ENCODE measurements at regions not wholly inside any gene's neighbourhood (a gene's known extent, or its start where the extent isn't known, plus 50 kb on each side); places are given as distances from the start of the nearest gene placed in this dataset.
"Not testable (repeated sequence)": the region's sequence is repeated elsewhere in the genome, so short reads cannot be mapped to it uniquely, and the experiment has no call there.

DNA sequence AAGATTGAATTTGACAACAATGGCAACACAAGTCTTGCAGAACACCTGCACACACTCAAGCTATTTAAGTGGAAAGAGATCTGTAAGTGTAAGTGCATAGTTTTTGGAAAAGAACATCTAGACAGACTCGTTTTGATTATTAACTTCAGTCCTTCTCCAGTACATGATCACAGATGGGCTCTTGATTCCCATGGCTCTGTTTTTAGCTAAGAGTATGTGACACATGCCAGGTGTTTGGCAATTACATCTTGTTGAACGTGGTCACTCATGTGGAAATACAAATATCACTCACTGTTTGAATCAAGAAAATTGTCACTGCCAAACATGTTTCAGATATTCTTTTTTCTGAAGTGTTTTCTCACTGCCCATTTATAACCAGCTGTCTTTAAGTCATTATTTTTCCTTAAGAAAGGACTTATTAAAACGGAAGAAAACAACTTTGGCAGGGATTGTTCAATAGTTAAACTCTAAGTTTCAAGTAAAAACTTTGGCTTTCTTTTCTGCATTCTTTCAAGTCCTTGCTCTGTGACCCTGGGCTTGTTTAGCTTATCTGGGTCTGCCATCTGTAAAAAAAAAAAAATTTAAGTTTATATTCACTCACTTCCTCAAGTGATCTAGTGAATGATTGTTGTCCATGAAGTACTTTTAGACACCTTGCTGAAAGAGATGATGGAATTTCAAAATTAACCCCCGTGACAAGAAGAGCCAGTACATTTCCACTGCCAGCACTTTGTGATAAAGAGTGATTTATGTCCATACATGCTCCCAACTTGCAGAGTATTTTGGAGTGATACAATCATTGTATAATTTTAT is 125.4 kb downstream of the ATXN3L start:
- TF ChIP-seq, protein P1, sequence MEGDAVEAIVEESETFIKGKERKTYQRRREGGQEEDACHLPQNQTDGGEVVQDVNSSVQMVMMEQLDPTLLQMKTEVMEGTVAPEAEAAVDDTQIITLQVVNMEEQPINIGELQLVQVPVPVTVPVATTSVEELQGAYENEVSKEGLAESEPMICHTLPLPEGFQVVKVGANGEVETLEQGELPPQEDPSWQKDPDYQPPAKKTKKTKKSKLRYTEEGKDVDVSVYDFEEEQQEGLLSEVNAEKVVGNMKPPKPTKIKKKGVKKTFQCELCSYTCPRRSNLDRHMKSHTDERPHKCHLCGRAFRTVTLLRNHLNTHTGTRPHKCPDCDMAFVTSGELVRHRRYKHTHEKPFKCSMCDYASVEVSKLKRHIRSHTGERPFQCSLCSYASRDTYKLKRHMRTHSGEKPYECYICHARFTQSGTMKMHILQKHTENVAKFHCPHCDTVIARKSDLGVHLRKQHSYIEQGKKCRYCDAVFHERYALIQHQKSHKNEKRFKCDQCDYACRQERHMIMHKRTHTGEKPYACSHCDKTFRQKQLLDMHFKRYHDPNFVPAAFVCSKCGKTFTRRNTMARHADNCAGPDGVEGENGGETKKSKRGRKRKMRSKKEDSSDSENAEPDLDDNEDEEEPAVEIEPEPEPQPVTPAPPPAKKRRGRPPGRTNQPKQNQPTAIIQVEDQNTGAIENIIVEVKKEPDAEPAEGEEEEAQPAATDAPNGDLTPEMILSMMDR (IDR thresholded peaks at IDR 0.05; ENCODE audit: extremely low read depth, low read depth, low read length): no peak
- Histone ChIP-seq H3K79me2 (ENCODE audit: insufficient read depth, low read length) (no peaks in the 10 kb centered on the region), H2AFZ (ENCODE audit: low read length) (no peak overlapping the region), H3K27me3 (ENCODE audit: insufficient read depth, low read length) (no peaks in the 10 kb centered on the region), H3K4me2 (ENCODE audit: insufficient read depth, low read length) (no peak overlapping the region), H3K4me3 (ENCODE audit: insufficient read depth, low read length) (no peak overlapping the region), H3K27ac (ENCODE audit: low read depth, low read length) (no peak overlapping the region), H4K20me1 (ENCODE audit: insufficient read depth, low read length) (no peaks in the 10 kb centered on the region), H3K4me1 (ENCODE audit: insufficient read depth, low read length) (no peaks in the 10 kb centered on the region), H3K36me3 (ENCODE audit: insufficient read depth, low read length) (no peaks in the 10 kb centered on the region), H3K9me3 (ENCODE audit: low read depth, low read length) (no peaks in the 10 kb centered on the region)
- no peak for DNase-seq (ENCODE audit: insufficient read length, low spot score, missing footprints)

DNA sequence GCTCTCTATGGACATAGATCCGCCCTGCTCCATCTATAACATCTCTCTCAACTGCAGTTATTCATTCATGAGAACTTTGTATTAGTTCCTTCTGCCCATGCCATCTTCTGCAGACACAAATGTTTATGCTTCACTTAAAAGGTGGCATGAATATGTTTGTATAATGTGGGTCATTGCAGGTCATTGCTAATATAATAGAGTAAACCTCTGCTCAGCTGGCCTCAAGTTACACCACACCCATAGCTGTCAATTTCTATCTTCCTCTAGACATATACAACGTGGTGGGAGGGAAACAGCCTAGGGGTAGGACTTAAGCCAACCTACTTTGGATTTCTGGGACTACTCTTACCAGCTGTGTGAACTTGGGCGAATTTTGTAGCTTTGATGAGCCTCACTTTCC is 129.8 kb downstream of the ATXN3L start:
- Histone ChIP-seq H4K20me1 (ENCODE audit: insufficient read depth, low read length) (no peaks in the 10 kb centered on the region), H3K36me3 (ENCODE audit: insufficient read depth, low read length) (no peaks in the 10 kb centered on the region), H3K4me3 (ENCODE audit: insufficient read depth, low read length) (no peak overlapping the region), H3K9me3 (ENCODE audit: low read depth, low read length) (no peaks in the 10 kb centered on the region), H3K4me1 (ENCODE audit: insufficient read depth, low read length) (no peaks in the 10 kb centered on the region), H3K4me2 (ENCODE audit: insufficient read depth, low read length) (no peak overlapping the region), H3K27ac (ENCODE audit: low read depth, low read length) (no peak overlapping the region), H3K27me3 (ENCODE audit: insufficient read depth, low read length) (no peaks in the 10 kb centered on the region), H3K79me2 (ENCODE audit: insufficient read depth, low read length) (no peaks in the 10 kb centered on the region), H2AFZ (ENCODE audit: low read length) (no peak overlapping the region)
- DNase-seq (ENCODE audit: insufficient read length, low spot score, missing footprints): no peak
- TF ChIP-seq, protein P1 (IDR thresholded peaks at IDR 0.05; ENCODE audit: extremely low read depth, low read depth, low read length): no peak

DNA sequence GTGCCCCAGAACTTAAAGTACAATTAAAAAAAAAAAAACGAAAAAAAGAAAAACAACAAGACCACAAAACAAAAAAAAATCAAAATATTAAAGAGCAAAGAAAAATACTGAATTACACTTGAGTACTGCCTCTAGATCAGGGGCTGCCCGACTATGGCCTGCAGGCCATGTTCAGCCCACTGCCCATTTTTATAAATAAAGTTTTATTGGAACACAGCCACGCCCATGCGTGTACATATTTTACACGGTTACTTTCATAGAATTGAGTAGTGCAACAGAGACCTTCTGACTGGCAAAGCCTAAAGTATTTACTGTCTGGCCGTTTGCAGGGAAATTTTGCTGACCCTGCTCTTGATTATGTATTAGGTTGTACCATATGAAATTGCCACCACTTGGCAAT is 130.5 kb downstream of the ATXN3L start:
- H2AFZ ChIP-seq (ENCODE audit: low read length): no peak overlapping the region

DNA sequence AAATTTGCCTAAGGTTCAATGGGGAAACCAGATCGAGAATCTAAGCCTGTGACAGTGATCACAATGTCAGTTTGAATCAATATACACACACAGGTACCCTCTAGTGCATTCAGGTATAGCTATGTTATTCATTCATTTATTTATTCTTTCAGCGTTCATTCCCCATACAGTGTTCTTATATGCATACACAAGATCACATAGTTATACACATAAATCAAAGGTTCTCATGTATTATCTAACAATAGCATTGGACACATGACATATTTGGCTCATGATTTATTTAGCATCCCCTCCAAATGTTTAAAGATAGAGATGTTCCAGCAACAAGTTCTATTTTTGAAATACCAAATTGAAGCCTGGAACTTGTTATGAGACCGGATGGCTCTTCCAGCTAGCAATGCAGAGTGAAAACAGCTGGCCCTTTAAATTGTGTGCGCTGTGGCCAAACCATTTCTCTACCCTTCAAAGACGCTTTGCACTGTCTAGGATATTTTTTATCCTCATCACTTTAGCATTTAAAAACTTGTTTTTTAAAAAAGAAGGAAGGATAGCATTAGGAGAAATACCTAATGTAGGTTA is 131.0 kb downstream of the ATXN3L start:
- TF ChIP-seq, protein P1 (IDR thresholded peaks at IDR 0.05; ENCODE audit: extremely low read depth, low read depth, low read length): no peak
- Histone ChIP-seq H3K4me3 (ENCODE audit: insufficient read depth, low read length) (no peak overlapping the region), H4K20me1 (ENCODE audit: insufficient read depth, low read length) (no peaks in the 10 kb centered on the region), H3K79me2 (ENCODE audit: insufficient read depth, low read length) (no peaks in the 10 kb centered on the region), H3K4me2 (ENCODE audit: insufficient read depth, low read length) (no peak overlapping the region), H2AFZ (ENCODE audit: low read length) (no peak overlapping the region), H3K36me3 (ENCODE audit: insufficient read depth, low read length) (no peaks in the 10 kb centered on the region), H3K4me1 (ENCODE audit: insufficient read depth, low read length) (no peaks in the 10 kb centered on the region), H3K27ac (ENCODE audit: low read depth, low read length) (no peak overlapping the region), H3K9me3 (ENCODE audit: low read depth, low read length) (no peaks in the 10 kb centered on the region), H3K27me3 (ENCODE audit: insufficient read depth, low read length) (no peaks in the 10 kb centered on the region)
- no peak for DNase-seq (ENCODE audit: insufficient read length, low spot score, missing footprints)

More for the DNA sequence above, 130.5 kb downstream of the ATXN3L start:
- H3K27me3 ChIP-seq (ENCODE audit: insufficient read depth, low read length): no peaks in the 10 kb centered on the region
- no peak overlapping the region for H3K27ac ChIP-seq (ENCODE audit: low read depth, low read length)
- no peaks in the 10 kb centered on the region for H4K20me1 ChIP-seq (ENCODE audit: insufficient read depth, low read length)
- no peaks in the 10 kb centered on the region for H3K79me2 ChIP-seq (ENCODE audit: insufficient read depth, low read length)
- H3K9me3 ChIP-seq (ENCODE audit: low read depth, low read length): no peaks in the 10 kb centered on the region
- TF ChIP-seq, protein P1 (IDR thresholded peaks at IDR 0.05; ENCODE audit: extremely low read depth, low read depth, low read length): no peak
- no peak overlapping the region for H3K4me2 ChIP-seq (ENCODE audit: insufficient read depth, low read length)
- H3K4me1 ChIP-seq (ENCODE audit: insufficient read depth, low read length): no peaks in the 10 kb centered on the region
- H3K4me3 ChIP-seq (ENCODE audit: insufficient read depth, low read length): no peak overlapping the region
- no peaks in the 10 kb centered on the region for H3K36me3 ChIP-seq (ENCODE audit: insufficient read depth, low read length)
- DNase-seq (ENCODE audit: insufficient read length, low spot score, missing footprints): no peak

DNA sequence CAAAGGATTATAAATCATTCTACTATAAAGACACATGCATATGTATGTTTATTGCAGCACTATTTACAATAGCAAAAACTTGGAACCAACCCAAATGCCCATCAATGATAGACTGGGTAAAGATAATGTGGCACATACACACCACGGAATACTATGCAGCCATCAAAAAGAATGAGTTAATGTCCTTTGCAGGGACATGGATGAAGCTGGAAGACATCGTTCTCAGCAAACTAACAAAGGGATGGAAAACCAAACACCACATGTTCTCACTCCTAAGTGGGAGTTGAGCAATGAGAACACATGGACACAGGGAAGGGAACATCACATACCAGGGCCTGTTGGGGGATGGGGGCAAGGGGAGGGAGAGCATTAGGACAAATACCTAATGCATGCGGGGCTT is 133.2 kb downstream of the ATXN3L start:
- not testable (repeated sequence) for H4K20me1 ChIP-seq (ENCODE audit: insufficient read depth, low read length); H3K4me3 ChIP-seq (ENCODE audit: insufficient read depth, low read length); H3K9me3 ChIP-seq (ENCODE audit: low read depth, low read length); H2AFZ ChIP-seq (ENCODE audit: low read length); H3K36me3 ChIP-seq (ENCODE audit: insufficient read depth, low read length); H3K79me2 ChIP-seq (ENCODE audit: insufficient read depth, low read length); H3K4me1 ChIP-seq (ENCODE audit: insufficient read depth, low read length); DNase-seq (ENCODE audit: insufficient read length, low spot score, missing footprints); H3K27me3 ChIP-seq (ENCODE audit: insufficient read depth, low read length); H3K4me2 ChIP-seq (ENCODE audit: insufficient read depth, low read length); H3K27ac ChIP-seq (ENCODE audit: low read depth, low read length)
